GM23338 (cell line): ENCODE measurements at regions not wholly inside any gene's neighbourhood (a gene's known extent, or its start where the extent isn't known, plus 50 kb on each side); places are given as distances from the start of the nearest gene placed in this dataset.

Source experiments
- ATAC-seq: fragments of 200-7000 bp; cut with Tn5 transposase; 3 replicates; pipeline ENCODE4 v1.9.1; 2020
- DNase-seq: peaks from one replicate; pipeline ENCODE4 v3.0.0-alpha.2; 2015; ENCODE audit warnings: low spot score
- H2AFZ ChIP-seq: fragments of 200-600 bp; sonication (generic); 2 replicates; pipeline ENCODE4 v1.8.0; 2016; ENCODE audit warnings: antibody characterized with exemption, mild to moderate bottlenecking, moderate library complexity
- H3F3A ChIP-seq: fragments of 200-600 bp; sonication (generic); replicated peaks from 2 replicates; pipeline ENCODE4 v1.8.0; 2017; ENCODE audit warnings: antibody characterized with exemption, mixed run types, low read depth
- H3K27ac ChIP-seq: fragments of 200-600 bp; sonication (generic); 2 replicates; pipeline ENCODE4 v1.6.1; 2016; ENCODE audit warnings: low read depth
- H3K27me3 ChIP-seq: fragments of 200-600 bp; sonication (generic); 2 replicates; pipeline ENCODE4 v1.8.0; 2016; ENCODE audit warnings: mild to moderate bottlenecking, mixed run types, moderate library complexity; ENCODE audit not compliant: insufficient read depth
- H3K36me3 ChIP-seq: fragments of 200-600 bp; sonication (generic); 2 replicates; pipeline ENCODE4 v1.8.0; 2016; ENCODE audit warnings: mild to moderate bottlenecking; ENCODE audit not compliant: insufficient read depth
- H3K4me1 ChIP-seq: fragments of 200-600 bp; sonication (generic); 2 replicates; pipeline ENCODE4 v1.8.0; 2016; ENCODE audit warnings: mild to moderate bottlenecking, moderate library complexity; ENCODE audit not compliant: insufficient read depth
- H3K4me2 ChIP-seq: fragments of 200-600 bp; sonication (generic); 2 replicates; pipeline ENCODE4 v1.7.1; 2017; ENCODE audit warnings: mixed run types
- H3K4me3 ChIP-seq: fragments of 200-600 bp; sonication (generic); 2 replicates; pipeline ENCODE4 v1.6.1; 2016; ENCODE audit warnings: mixed run types
- H3K79me2 ChIP-seq: fragments of 200-600 bp; sonication (generic); replicated peaks from 2 replicates; pipeline ENCODE4 v1.8.0; 2017; ENCODE audit warnings: mild to moderate bottlenecking; ENCODE audit not compliant: insufficient read depth
- H3K9me2 ChIP-seq: fragments of 200-600 bp; sonication (generic); 2 replicates; pipeline ENCODE4 v1.8.0; 2017; ENCODE audit not compliant: insufficient read depth
- H4K20me1 ChIP-seq: fragments of 200-600 bp; sonication (generic); replicated peaks from 2 replicates; pipeline ENCODE4 v1.8.0; 2017; ENCODE audit warnings: mild to moderate bottlenecking; ENCODE audit not compliant: insufficient read depth
- H3K27ac Mint-ChIP-seq: 2 replicates; pipeline ENCODE4 v1.8.0; 2020; ENCODE audit warnings: inconsistent platforms, mild to moderate bottlenecking, moderate library complexity, mixed read lengths
- H3K27me3 Mint-ChIP-seq: 3 replicates; pipeline ENCODE4 v1.8.0; 2022; ENCODE audit warnings: low read depth, mild to moderate bottlenecking, moderate library complexity, mixed read lengths, inconsistent platforms; ENCODE audit not compliant: insufficient read depth, poor library complexity
- H3K36me3 Mint-ChIP-seq: 3 replicates; pipeline ENCODE4 v1.8.0; 2021; ENCODE audit warnings: low read depth, mild to moderate bottlenecking, inconsistent platforms, moderate library complexity, mixed read lengths
- H3K4me1 Mint-ChIP-seq: 3 replicates; pipeline ENCODE4 v1.8.0; 2020; ENCODE audit warnings: mild to moderate bottlenecking, inconsistent platforms, mixed read lengths
- H3K4me3 Mint-ChIP-seq: 3 replicates; pipeline ENCODE4 v1.8.0; 2021; ENCODE audit warnings: moderate library complexity, mild to moderate bottlenecking, inconsistent platforms, mixed read lengths
- H3K9me3 Mint-ChIP-seq: 3 replicates; pipeline ENCODE4 v1.8.0; 2020; ENCODE audit warnings: moderate library complexity, mild to moderate bottlenecking, inconsistent platforms, mixed read lengths
- CREB1 ChIP-seq: fragments of 250-450 bp; sonication (Bioruptor Pico); IDR thresholded peaks from 2 replicates; pipeline ENCODE4 v1.5.0; 2020; ENCODE audit warnings: low read depth, mild to moderate bottlenecking, moderate library complexity
- CTCF ChIP-seq, 2 experiments: fragments of 200-600 bp in 1 of 2; sonication (generic) in 1 of 2; conservative IDR thresholded peaks; 2 replicates each; pipeline versions ENCODE4 v1.5.1 to v1.6.1; 2016 to 2017; ENCODE audit warnings: antibody characterized with exemption in 2 of 2, low read depth in 2 of 2, mild to moderate bottlenecking in 2 of 2, moderate library complexity in 1 of 2
- ETS1 ChIP-seq: IDR thresholded peaks from 2 replicates; pipeline ENCODE4 v1.6.1; 2016; ENCODE audit warnings: antibody characterized with exemption
- EZH2 ChIP-seq: fragments of 200-600 bp; sonication (generic); IDR thresholded peaks from one replicate; pipeline ENCODE4 v1.8.0; 2017; ENCODE audit warnings: antibody characterized with exemption, mild to moderate bottlenecking, low read depth; ENCODE audit not compliant: unreplicated experiment
- EZH2phosphoT487 ChIP-seq: fragments of 200-600 bp; sonication (generic); IDR thresholded peaks from one replicate; pipeline ENCODE4 v1.8.1; 2018; ENCODE audit warnings: antibody characterized with exemption; ENCODE audit not compliant: unreplicated experiment
- JUNB ChIP-seq: IDR thresholded peaks from one replicate; pipeline ENCODE4 v1.6.1; 2016; ENCODE audit warnings: antibody characterized with exemption; ENCODE audit not compliant: unreplicated experiment
- NANOG ChIP-seq: IDR thresholded peaks from 2 replicates; pipeline ENCODE4 v1.6.1; 2016; ENCODE audit warnings: antibody characterized with exemption, borderline replicate concordance
- POLR2AphosphoS5 ChIP-seq: IDR thresholded peaks from 2 replicates; pipeline ENCODE4 v1.6.1; 2016; ENCODE audit warnings: antibody characterized with exemption, low read depth
- REST ChIP-seq: IDR thresholded peaks from one replicate; pipeline ENCODE4 v1.6.1; 2018; ENCODE audit warnings: antibody characterized with exemption; ENCODE audit not compliant: unreplicated experiment
- STAT1 ChIP-seq: IDR thresholded peaks from one replicate; pipeline ENCODE4 v1.6.1; 2016; ENCODE audit warnings: antibody characterized with exemption; ENCODE audit not compliant: unreplicated experiment
- ZNF114 ChIP-seq: fragments of 250-450 bp; sonication (Bioruptor Pico); IDR thresholded peaks from 2 replicates; pipeline ENCODE4 v1.5.0; 2020; ENCODE audit warnings: mild to moderate bottlenecking, moderate library complexity
- ZNF331 ChIP-seq: fragments of 250-450 bp; sonication (Bioruptor Pico); IDR thresholded peaks from 2 replicates; pipeline ENCODE4 v1.5.0; 2020; ENCODE audit warnings: low read depth, mild to moderate bottlenecking, moderate library complexity
- ZNF462 ChIP-seq: fragments of 250-450 bp; sonication (Bioruptor Pico); IDR thresholded peaks from 2 replicates; pipeline ENCODE4 v1.5.0; 2020; ENCODE audit warnings: mild to moderate bottlenecking, moderate library complexity

- H3K36me3 Mint-ChIP-seq: peaks cover 11% of the 10 kb centered on the region; the same call in 2 of the 3 replicates
- H3K27me3 Mint-ChIP-seq: peaks cover 2% of the 10 kb centered on the region
These were observed 351.2 kb upstream of the API5 start for GRCh38 chr11:42960521-42961088.

More at GRCh38 chr11:42960521-42961088, 351.2 kb upstream of the API5 start:
- Histone ChIP-seq H3K9me2 (no peaks in the 10 kb centered on the region), H2AFZ (no peak overlapping the region), H3K79me2 (no peaks in the 10 kb centered on the region), H3K4me2 (no peak overlapping the region), H4K20me1 (no peaks in the 10 kb centered on the region), H3K4me3 (no peak overlapping the region), H3F3A (no peaks in the 10 kb centered on the region), H3K27me3 (no peaks in the 10 kb centered on the region), H3K4me1 (no peaks in the 10 kb centered on the region), H3K27ac (no peak overlapping the region), H3K36me3 (no peaks in the 10 kb centered on the region)
- Mint-ChIP-seq H3K27ac (no peak overlapping the region), H3K9me3 (peaks cover 92% of the 10 kb centered on the region), H3K4me1 (no peaks in the 10 kb centered on the region), H3K4me3 (no peak overlapping the region)
- no peak for TF ChIP-seq EZH2phosphoT487
- no peak for TF ChIP-seq ZNF462
- TF ChIP-seq STAT1: no peak
- no peak for TF ChIP-seq EZH2
- no peak for TF ChIP-seq REST
- no peak for TF ChIP-seq ZNF114 (CRISPR knock-in tag)
- no peak for TF ChIP-seq NANOG
- no peak for TF ChIP-seq JUNB
- TF ChIP-seq ETS1: no peak
- TF ChIP-seq CREB1 (CRISPR knock-in tag): no peak
- no peak for TF ChIP-seq CTCF (conservative IDR thresholded peaks at IDR 0.05; ENCODE audit: low read depth in 2 of 2)
- TF ChIP-seq ZNF331 (CRISPR knock-in tag): no peak
- no peak for TF ChIP-seq POLR2AphosphoS5
- ATAC-seq: no peak
- no peak for DNase-seq
